GM21526 (cell line): ENCODE measurements at regions not wholly inside any gene's neighbourhood (a gene's known extent, or its start where the extent isn't known, plus 50 kb on each side); places are given as distances from the start of the nearest gene placed in this dataset.

Source experiments
- ATAC-seq: cut with Tn5 transposase; IDR thresholded peaks from one replicate; pipeline ENCODE4 v1.9.1; 2021; ENCODE audit warnings: moderate library complexity; ENCODE audit not compliant: unreplicated experiment, low FRiP score

DNA sequence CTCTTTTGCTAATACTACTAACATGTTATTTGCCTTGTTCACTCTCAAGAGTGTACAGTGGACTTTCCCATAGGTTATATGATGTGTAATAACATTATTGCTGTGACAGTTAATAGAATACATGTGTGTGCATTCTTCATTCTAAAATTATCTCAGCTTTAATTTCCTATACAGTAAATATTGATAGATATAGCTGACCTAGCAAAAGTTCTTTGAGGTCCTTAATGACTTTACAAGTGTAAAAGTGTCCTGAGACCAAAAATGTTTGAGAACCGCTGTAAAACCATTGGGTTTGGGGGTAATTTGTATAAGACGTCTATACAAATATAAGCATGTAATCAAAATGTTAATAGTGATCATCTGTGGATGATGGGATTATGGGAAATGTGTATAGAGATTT lies 469.5 kb upstream of the PROK2 start:
- ATAC-seq, result no peak

- ATAC-seq, result no peak
Observed at GRCh38 chr3:72250725-72251124, 465.8 kb upstream of the PROK2 start.

DNA sequence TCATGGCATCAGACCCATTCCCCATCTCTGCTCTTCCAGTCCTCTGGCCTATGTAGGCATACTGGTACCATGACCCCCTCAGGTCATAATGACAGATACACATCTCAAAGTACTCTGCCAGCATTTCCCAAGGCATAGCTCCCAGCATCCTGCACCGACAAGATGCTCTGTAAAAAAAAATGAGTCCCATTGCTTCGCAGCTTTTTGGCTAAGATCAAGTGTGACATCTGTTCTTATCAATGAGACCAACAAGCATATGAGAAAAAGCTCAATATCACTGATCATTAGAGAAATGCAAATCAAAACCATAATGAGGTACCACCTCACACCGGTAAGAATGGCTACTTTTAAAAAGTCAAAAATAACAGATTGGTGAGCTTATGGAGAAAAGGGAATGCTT lies 463.9 kb upstream of the PROK2 start:
- no peak for ATAC-seq

DNA sequence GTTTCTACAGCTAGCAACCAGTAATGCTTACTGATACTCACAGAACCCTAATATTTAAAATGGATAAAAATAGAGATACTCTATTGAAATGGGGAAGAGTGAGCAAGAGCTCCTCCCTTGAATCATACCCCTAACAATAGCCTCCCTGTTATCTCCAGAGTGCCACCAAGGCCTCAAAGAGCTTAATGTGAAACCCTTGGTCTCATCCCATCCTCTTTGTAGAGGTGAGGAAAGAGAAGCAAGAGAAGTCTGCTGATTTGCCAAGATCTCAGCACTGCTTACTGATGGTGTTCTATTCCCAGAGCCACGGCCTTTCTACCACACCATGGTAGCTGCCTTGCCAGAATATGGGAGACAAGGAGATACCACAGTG lies 463.4 kb upstream of the PROK2 start:
- no peak for ATAC-seq

GRCh38 chr3:72247645-72248388 lies 462.9 kb upstream of the PROK2 start:
- ATAC-seq, result no peak

- no peak for ATAC-seq
Observed at GRCh38 chr3:72247126-72247525, 462.2 kb upstream of the PROK2 start.

DNA sequence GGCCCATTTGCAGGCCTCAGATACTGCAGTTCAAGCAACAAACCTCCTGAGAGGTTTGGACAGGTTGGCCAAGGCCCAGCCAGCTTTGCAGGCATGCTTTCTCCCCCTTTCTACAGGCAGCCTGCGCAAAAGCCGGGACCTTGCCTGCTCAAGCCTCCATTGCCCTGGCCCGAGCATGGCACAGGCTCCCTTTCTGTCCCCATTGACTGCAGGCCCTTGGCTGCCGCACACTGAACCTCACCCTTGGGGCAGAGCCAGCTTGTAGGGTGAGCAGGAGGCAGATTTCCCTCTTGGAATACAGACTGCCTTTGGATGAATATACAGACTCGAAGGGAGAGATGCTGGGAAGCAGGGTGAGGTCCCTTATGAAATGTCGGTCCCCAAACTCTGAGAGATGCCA lies 461.7 kb upstream of the PROK2 start:
- no peak for ATAC-seq

DNA sequence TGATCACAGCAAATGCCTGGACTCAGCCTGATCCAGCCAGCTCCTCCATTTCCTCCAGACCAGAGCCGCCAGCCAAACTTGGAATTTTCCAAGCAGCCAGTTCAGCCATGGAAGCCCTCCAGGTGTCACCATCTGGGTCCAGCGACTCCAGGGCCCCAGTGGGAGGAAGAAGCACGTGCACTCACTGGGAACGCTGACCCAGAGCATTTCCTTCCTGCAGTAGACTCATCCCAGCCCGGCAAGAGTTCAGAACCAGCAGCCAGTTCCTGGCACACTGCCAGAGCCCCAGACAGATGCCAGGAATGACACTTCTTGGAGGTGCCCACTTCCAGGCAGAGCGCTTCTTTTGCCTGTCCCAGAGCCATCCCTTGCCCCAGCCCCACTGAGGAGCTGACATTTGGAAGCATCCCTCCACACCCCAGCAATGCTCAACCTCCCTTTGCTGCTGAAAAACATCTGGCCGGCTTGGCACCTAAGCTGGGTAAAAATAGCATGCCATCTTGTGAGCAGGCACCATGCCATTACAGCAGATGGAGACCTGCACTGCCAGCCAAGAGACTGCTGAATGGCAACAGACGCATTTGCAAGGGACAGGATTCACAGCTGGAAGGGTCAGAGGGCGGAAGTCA lies 460.3 kb upstream of the PROK2 start:
- no peak for ATAC-seq

DNA sequence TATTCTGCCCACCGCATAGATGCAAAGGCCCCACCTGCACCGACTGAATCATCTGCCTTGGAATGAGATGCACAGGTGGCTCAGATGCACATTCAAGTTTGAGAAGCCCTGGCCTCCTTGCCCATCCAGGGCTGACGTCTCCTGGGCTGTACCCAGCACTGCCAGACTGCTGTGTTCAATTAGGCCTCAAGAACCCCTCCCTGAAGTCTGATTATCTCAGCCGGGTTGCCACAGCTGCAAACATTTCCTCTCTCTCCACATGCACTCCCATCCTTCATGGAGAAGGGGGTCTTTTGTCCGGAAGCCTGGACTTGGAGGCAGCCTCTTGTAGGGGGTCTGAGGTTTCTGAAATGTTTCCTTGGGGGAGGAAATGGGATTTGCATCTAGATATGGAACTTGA lies 459.4 kb upstream of the PROK2 start:
- ATAC-seq, result no peak

DNA sequence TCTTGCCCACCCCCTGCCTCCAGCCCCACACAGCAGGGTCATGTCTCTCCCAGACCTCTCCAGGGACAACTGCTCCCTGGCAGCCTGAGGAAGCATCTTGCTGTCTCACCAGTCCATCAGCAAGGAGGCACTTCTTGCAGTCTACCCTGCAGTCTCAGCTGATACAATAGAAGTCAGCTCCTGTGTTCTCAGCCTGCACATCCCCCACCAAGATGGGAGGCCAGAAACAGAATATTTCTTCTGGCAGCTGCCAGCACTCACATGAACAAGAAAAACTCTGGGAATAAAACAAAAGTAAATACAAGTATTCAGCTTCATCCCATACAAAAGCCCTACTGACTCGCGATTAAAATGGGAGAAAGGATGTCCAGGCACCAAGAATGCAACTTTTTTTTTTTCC lies 457.4 kb upstream of the PROK2 start:
- ATAC-seq, result no peak

DNA sequence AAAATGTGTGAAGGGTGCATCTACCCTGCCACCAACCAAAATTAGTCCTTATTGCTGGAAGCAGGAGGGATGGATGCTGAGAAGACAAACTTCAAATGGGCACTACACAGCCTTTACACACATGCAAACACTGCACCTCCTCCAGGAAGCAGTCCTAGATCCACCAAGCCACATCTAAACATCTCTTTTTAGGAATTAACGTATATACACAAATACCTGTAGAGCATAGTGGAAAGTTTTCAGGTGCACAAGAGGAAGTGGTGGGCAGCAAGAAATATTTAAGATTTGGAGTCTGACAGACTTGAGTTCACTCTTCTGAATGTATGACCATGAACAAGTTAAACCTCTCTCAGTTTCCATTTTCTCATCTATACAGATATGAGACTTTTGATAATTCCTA lies 456.6 kb upstream of the PROK2 start:
- no peak for ATAC-seq

GRCh38 chr3:72240531-72240930 lies 455.6 kb upstream of the PROK2 start:
- no peak for ATAC-seq

- ATAC-seq, result no peak
Observed at GRCh38 chr3:72238801-72239200, 453.9 kb upstream of the PROK2 start.

GRCh38 chr3:72238010-72238691 lies 453.2 kb upstream of the PROK2 start:
- ATAC-seq, result no peak

- no peak for ATAC-seq
Observed at GRCh38 chr3:72237679-72238009, 452.7 kb upstream of the PROK2 start.

GRCh38 chr3:72234391-72234790 lies 449.4 kb upstream of the PROK2 start:
- ATAC-seq, result no peak

- ATAC-seq, result no peak
Observed at GRCh38 chr3:72233571-72233970, 448.6 kb upstream of the PROK2 start.

GRCh38 chr3:72232777-72233176 lies 447.8 kb upstream of the PROK2 start:
- ATAC-seq, result no peak

DNA sequence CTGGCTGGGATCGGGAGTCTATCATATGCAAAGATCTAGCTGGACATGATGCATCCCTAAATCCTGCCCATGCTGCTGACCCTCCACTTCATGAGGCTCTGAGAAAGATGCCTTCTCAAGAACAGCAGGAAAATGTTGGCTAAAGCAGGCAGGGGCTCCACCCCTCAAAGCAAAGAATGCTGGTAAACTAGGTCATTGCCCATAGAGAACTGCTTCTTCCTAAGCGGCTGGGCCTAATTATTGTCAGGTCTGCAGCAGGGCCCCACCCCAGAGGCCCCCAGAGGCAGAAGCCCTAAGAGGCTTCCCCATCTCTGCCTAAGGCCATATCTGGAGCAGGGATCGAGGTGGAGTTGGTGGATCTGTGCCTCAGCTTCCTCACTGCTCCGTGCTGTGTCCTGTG lies 447.4 kb upstream of the PROK2 start:
- ATAC-seq, result no peak

DNA sequence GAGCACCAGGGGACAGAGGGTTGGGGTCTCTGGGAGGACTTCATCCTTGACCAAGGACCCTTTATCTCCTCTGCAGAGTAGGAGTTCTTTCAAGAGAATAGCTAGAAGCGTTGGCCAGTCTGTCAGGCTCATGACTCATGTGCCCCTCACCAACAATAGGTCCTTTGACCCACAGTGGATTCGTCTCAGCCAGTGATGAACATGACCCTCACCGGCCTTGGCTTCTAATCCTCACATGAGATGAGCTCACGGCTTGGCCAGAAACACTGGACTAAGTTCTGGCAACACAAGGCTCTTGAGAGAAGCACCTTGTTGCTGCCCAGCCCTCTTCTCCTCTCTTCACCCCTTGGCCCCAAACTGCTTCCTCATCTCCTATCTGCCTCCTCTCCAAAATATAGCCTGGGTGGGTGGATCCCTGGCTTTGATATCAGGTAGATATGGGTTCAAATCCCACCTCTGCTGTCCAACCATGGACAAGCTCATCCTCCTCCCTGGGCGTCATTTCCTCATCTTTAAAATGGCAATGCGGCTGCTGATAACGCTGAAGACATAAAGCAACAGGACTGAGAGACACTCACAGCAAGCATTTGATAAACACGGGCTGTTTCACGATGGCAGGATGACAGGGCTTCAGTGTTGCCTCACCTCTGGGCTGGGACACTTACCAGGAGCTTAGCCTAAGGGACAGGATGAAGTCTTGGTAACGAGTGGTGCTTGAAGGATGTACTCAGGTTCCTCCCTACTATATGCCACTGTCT lies 446.7 kb upstream of the PROK2 start:
- ATAC-seq, result no peak

GRCh38 chr3:72230774-72231379 lies 445.9 kb upstream of the PROK2 start:
- ATAC-seq, result no peak
